ENCODE measurements at regions not wholly inside any gene's neighbourhood (a gene's known extent, or its start where the extent isn't known, plus 50 kb on each side); places are given as distances from the start of the nearest gene placed in this dataset.
A peak's percentile ranks its signal among the peaks of the same experiment; 100 is the strongest.

DNA sequence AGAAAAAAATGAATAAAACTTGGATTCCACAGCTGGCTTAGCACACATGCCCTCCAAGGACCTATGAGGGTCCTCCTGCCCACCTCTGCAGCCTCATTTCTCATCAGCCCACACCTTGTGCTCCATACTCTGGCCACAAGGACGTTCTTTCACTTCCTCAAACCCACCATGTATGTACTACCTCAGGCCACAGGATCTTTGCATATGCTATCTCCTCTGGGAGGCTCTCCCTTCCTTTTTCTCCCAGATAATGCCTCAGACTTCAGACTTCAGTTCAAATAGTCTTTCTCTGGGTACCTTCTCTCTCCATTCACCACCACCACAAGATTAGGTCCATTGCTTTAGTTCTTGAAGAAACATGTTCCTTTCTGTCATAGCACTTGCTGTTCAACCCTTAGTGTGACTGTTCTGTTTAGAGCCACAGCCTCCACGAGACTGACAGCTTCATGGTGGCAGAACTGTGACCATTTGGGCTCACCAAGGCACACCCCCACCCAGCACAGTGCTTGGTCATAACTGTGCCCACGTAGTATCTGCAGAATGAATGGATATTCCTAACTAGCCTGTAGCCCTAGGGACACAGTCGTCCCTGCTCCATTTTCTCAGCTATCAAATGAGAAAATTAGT, 146.7 kb upstream of the LRFN2 start:
- Histone ChIP-seq H3K4me1 (no peaks in the 10 kb centered on the region), H3K9me3 (no peaks in the 10 kb centered on the region), H3K4me3 (no peak overlapping the region), H3K27ac (no peak overlapping the region), H3K4me2 (no peak overlapping the region)
- TF ChIP-seq MAZ (IDR thresholded peaks at IDR 0.05; ENCODE audit: borderline replicate concordance, low read depth, low read length) (no peak), NPAS2 (CRISPR knock-in tag; IDR thresholded peaks at IDR 0.05; ENCODE audit: borderline replicate concordance) (no peak), JUN (IDR thresholded peaks at IDR 0.05) (no peak), FOSB (CRISPR knock-in tag; IDR thresholded peaks at IDR 0.05) (no peak), ZFP36 (IDR thresholded peaks at IDR 0.05; ENCODE audit: borderline replicate concordance, partially characterized antibody) (no peak), CEBPB (IDR thresholded peaks at IDR 0.05) (no peak), SREBF2 (IDR thresholded peaks at IDR 0.05) (no peak), CHD2 (IDR thresholded peaks at IDR 0.05; ENCODE audit: low read length, partially characterized antibody) (no peak), CHD4 (IDR thresholded peaks at IDR 0.05; ENCODE audit: borderline replicate concordance) (no peak), ZNF302 (CRISPR knock-in tag; IDR thresholded peaks at IDR 0.05) (no peak), TFCP2L1 (CRISPR knock-in tag; IDR thresholded peaks at IDR 0.05) (no peak), CBX2 (IDR thresholded peaks at IDR 0.05; ENCODE audit: borderline replicate concordance, low read depth) (no peak), EHMT2 (IDR thresholded peaks at IDR 0.05; ENCODE audit: low read depth) (no peak), ZC3H11A (IDR thresholded peaks at IDR 0.05) (no peak), NFE2L2 (conservative IDR thresholded peaks at IDR 0.05; ENCODE audit: low read length) (no peak)
- TF ChIP-seq, protein P1, sequence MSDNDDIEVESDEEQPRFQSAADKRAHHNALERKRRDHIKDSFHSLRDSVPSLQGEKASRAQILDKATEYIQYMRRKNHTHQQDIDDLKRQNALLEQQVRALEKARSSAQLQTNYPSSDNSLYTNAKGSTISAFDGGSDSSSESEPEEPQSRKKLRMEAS (IDR thresholded peaks at IDR 0.05): no peak
- TF ChIP-seq, protein P2, sequence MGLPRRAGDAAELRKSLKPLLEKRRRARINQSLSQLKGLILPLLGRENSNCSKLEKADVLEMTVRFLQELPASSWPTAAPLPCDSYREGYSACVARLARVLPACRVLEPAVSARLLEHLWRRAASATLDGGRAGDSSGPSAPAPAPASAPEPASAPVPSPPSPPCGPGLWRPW (IDR thresholded peaks at IDR 0.05): no peak
- 39% methylated on average over 4 of the region's 4 CpGs for WGBS (ENCODE audit: missing lambda C conversion rate)
- POLR2A ChIA-PET: no interaction called here
- no peak for FAIRE-seq
- no peak for DNase-seq (ENCODE audit: low read depth in 1 of 2, low spot score in 1 of 2)
- ATAC-seq: no peak
- CTCF ChIA-PET: interaction anchor here (1.2 kb wide), 1 partner anchor 8 kb away, joined by 3 read pairs; no protein-coding TSS in a partner anchor

GRCh38 chr6:40733290-40733689, 146.1 kb upstream of the LRFN2 start:
- H3K27ac ChIP-seq: no peak overlapping the region
- ATAC-seq (no peak), DNase-seq (ENCODE audit: low read depth in 1 of 2, low spot score in 1 of 2) (no peak), FAIRE-seq (no peak)
- H3K4me1 ChIP-seq: no peaks in the 10 kb centered on the region
- no peak overlapping the region for H3K4me2 ChIP-seq
- no peak overlapping the region for H3K4me3 ChIP-seq
- 32% methylated on average over 1 of the region's 1 CpG for whole genome bisulfite sequencing (ENCODE audit: missing lambda C conversion rate)
- H3K9me3 ChIP-seq: no peaks in the 10 kb centered on the region
- ChIA-PET POLR2A (no interaction called here), CTCF (no interaction called here)
- no peak for TF ChIP-seq FOSL2 (IDR thresholded peaks at IDR 0.05)
- TF ChIP-seq FOSL2 (CRISPR knock-in tag; IDR thresholded peaks at IDR 0.05): no peak
- TF ChIP-seq GATA3 (IDR thresholded peaks at IDR 0.05; ENCODE audit: borderline replicate concordance): peak; percentile 48; the same call in 1 of the 2 replicates

GRCh38 chr6:40732878-40733277, 145.7 kb upstream of the LRFN2 start:
- TF ChIP-seq TFCP2L1 (CRISPR knock-in tag; IDR thresholded peaks at IDR 0.05) (no peak), PHF8 (IDR thresholded peaks at IDR 0.05; ENCODE audit: borderline replicate concordance, low read depth) (no peak)
- no peak for ATAC-seq
- CTCF ChIA-PET: interaction anchor here (0.6 kb wide), 1 partner anchor 12 kb away, joined by 3 read pairs; no protein-coding TSS in a partner anchor
- 31% methylated on average over 3 of the region's 3 CpGs for whole genome bisulfite sequencing (ENCODE audit: missing lambda C conversion rate)
- FAIRE-seq: no peak
- H3K27ac ChIP-seq: no peak overlapping the region
- POLR2A ChIA-PET: no interaction called here
- no peak overlapping the region for H3K4me2 ChIP-seq
- H3K9me3 ChIP-seq: no peaks in the 10 kb centered on the region
- no peak overlapping the region for H3K4me3 ChIP-seq
- no peak for DNase-seq (ENCODE audit: low read depth in 1 of 2, low spot score in 1 of 2)
- no peaks in the 10 kb centered on the region for H3K4me1 ChIP-seq

GRCh38 chr6:40728643-40729042, 141.5 kb upstream of the LRFN2 start:
- DNase-seq (ENCODE audit: low read depth in 1 of 2, low spot score in 1 of 2) (no peak), ATAC-seq (no peak), FAIRE-seq (no peak)
- H3K4me1 ChIP-seq: no peaks in the 10 kb centered on the region
- H3K9me3 ChIP-seq: no peaks in the 10 kb centered on the region
- H3K4me2 ChIP-seq: no peak overlapping the region
- CTCF ChIA-PET: interaction anchor here (0.8 kb wide), 1 partner anchor 27 kb away, joined by 3 read pairs; no protein-coding TSS in a partner anchor
- no peak overlapping the region for H3K4me3 ChIP-seq
- no peak overlapping the region for H3K27ac ChIP-seq
- POLR2A ChIA-PET: no interaction called here
- 43% methylated on average over 3 of the region's 3 CpGs for WGBS (ENCODE audit: missing lambda C conversion rate)
- TF ChIP-seq EHF (CRISPR knock-in tag; IDR thresholded peaks at IDR 0.05) (no peak), ZSCAN20 (CRISPR knock-in tag; IDR thresholded peaks at IDR 0.05) (no peak)
